Spleen (tissue), 7 donors: ENCODE measurements at regions not wholly inside any gene's neighbourhood (a gene's known extent, or its start where the extent isn't known, plus 50 kb on each side); places are given as distances from the start of the nearest gene placed in this dataset.

ENCODE experiments used
- POLR2AphosphoS5 ChIP-seq, 3 donors: sonication (generic); formaldehyde crosslinking; IDR thresholded peaks; one replicate each; pipeline ENCODE4 v1.5.1; 2017; ENCODE audit warnings: antibody characterized with exemption in 3 of 3
- TF ChIP-seq, protein P1 (sequence below), 11 experiments: fragments of 200-600 bp in 7 of 11; fragments of 450-650 bp in 4 of 11; sonication (generic) in 4 of 11; IDR thresholded peaks in 8 of 11; conservative IDR thresholded peaks in 3 of 11; 1 replicate in 7 of 11; 2 replicates in 4 of 11; pipeline versions ENCODE4 v1.4.0 to v1.8.0; 2016 to 2021; ENCODE audit warnings: antibody characterized with exemption in 11 of 11, inconsistent platforms in 4 of 11, mild to moderate bottlenecking in 1 of 11
- donor health status: DM: no; HTN: no; CAD: no; lungs with moderate emphysema.
- donor health status: DM: no; HTN: no; CAD: no.
- donor health status: DM: no; HTN: no; CAD: no.

DNA sequence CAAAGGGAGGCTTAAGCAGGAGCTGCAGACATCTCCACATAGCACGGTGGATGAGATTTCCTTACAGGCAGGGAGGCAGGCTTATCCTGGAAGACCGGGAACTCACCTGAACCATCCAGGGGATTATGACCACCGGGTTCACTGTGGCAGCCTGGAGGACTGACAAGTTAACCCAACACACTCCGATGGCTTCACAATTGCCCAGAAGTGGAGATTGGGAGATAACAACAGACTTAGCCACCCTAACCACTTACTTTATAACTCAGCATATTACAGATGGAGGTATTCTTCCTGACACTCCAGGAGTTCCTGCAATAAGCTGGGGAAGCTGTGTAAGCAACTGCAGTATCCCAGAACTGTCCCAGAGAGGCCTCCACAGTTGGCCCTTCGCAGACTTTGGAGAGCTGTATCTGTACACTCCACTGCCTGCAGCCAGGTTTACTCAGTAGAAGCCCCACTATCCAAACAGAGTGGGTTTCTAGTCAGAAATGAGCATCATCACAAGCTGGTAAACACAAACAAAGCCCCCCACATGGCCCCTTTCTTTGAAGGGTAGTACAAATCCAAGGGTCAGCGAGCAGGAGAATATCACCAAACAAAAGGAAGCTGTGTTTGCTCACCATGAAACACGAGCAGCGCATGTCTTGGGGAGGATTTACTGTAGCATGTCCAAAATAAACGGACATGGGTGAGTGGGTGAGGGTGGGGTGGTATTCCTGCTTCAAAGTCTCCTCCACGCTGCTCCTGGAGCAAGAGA, 462.2 kb downstream of the RASEF start:
- TF ChIP-seq POLR2AphosphoS5 (IDR thresholded peaks at IDR 0.05): no peak
- TF ChIP-seq, protein P1, sequence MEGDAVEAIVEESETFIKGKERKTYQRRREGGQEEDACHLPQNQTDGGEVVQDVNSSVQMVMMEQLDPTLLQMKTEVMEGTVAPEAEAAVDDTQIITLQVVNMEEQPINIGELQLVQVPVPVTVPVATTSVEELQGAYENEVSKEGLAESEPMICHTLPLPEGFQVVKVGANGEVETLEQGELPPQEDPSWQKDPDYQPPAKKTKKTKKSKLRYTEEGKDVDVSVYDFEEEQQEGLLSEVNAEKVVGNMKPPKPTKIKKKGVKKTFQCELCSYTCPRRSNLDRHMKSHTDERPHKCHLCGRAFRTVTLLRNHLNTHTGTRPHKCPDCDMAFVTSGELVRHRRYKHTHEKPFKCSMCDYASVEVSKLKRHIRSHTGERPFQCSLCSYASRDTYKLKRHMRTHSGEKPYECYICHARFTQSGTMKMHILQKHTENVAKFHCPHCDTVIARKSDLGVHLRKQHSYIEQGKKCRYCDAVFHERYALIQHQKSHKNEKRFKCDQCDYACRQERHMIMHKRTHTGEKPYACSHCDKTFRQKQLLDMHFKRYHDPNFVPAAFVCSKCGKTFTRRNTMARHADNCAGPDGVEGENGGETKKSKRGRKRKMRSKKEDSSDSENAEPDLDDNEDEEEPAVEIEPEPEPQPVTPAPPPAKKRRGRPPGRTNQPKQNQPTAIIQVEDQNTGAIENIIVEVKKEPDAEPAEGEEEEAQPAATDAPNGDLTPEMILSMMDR (IDR thresholded peaks at IDR 0.05 in 8 of 11, conservative IDR thresholded peaks at IDR 0.05 in 3 of 11): no peak
